Fibroblast of mammary gland (primary cell): ENCODE measurements at regions not wholly inside any gene's neighbourhood (a gene's known extent, or its start where the extent isn't known, plus 50 kb on each side); places are given as distances from the start of the nearest gene placed in this dataset.

Experiments used
- DNase-seq: peaks from one replicate; pipeline ENCODE4 v3.0.0-alpha.2; 2010; ENCODE audit warnings: low read depth
- H3K4me3 ChIP-seq: 2 replicates; pipeline ENCODE4 v1.5.1; 2011; ENCODE audit warnings: low read depth, mild to moderate bottlenecking, low read length, moderate library complexity; ENCODE audit not compliant: control insufficient read depth
- TF ChIP-seq, protein P1 (sequence below): conservative IDR thresholded peaks from 2 replicates; pipeline ENCODE4 v1.5.1; 2011; ENCODE audit warnings: low read depth, low read length, inconsistent platforms; ENCODE audit not compliant: control insufficient read depth, insufficient read depth

DNA sequence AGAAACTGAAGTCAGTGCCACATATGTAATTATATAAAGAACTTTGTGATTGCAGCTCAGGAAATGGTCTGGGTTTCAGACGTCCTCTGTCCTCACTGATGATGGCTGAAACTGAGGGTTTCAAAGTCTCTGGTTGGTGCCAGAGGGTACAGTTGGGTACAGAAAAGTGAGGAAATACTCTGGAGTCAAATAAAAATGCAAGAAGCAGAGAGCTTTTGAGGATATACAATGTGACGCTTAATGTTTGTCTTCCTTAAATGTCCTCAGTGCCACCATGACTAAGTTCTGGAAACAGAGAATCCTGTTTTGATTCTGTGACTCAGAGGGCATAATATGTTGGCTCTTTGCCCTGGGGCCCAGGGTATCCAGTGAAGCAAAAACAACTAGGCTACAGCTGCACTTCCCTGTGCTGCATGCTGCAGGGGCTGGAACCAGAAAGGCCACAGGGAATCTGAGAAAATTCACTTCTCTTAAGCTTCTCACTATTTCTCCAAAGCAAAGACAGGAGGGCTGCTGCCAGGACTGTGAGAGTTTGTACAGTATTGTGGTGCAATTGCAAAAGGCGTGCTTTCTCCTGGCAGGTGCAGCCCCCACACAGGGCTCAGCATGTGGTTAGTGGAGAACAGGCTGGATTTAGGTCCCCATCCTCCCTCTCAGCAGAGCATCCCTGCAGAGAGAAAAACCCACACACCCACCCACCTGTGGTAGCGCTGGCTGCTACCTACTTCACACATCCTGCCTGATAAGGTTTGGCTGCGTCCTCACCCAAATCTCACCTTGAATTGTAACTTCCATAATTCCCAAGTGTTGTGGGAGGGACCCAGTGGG, 169.5 kb upstream of the SVIL start:
- TF ChIP-seq, protein P1, sequence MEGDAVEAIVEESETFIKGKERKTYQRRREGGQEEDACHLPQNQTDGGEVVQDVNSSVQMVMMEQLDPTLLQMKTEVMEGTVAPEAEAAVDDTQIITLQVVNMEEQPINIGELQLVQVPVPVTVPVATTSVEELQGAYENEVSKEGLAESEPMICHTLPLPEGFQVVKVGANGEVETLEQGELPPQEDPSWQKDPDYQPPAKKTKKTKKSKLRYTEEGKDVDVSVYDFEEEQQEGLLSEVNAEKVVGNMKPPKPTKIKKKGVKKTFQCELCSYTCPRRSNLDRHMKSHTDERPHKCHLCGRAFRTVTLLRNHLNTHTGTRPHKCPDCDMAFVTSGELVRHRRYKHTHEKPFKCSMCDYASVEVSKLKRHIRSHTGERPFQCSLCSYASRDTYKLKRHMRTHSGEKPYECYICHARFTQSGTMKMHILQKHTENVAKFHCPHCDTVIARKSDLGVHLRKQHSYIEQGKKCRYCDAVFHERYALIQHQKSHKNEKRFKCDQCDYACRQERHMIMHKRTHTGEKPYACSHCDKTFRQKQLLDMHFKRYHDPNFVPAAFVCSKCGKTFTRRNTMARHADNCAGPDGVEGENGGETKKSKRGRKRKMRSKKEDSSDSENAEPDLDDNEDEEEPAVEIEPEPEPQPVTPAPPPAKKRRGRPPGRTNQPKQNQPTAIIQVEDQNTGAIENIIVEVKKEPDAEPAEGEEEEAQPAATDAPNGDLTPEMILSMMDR, result no peak
- H3K4me3 ChIP-seq, result no peak overlapping the region
- DNase-seq, result peak; percentile 94

DNA sequence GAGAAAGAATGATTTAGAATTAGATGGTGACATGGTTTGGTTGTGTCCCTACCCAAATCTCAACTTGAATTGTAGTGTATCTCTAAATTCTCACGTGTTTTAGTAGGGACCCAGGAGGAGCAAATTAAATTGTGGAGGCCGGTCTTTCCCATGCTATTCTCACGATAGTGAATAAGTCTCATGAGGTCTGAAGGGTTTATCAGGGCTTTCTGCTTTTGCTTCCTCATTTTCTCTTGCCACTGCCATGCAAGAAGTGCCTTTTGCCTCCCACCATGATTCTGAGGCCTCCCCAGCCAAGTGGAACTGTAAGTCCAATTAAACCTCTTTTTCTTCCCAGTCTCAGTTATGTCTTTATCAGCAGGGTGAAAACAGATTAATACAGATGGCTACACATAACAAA, 167.4 kb upstream of the SVIL start:
- TF ChIP-seq, protein P1, result no peak
- DNase-seq, result no peak
- no peak overlapping the region for H3K4me3 ChIP-seq

DNA sequence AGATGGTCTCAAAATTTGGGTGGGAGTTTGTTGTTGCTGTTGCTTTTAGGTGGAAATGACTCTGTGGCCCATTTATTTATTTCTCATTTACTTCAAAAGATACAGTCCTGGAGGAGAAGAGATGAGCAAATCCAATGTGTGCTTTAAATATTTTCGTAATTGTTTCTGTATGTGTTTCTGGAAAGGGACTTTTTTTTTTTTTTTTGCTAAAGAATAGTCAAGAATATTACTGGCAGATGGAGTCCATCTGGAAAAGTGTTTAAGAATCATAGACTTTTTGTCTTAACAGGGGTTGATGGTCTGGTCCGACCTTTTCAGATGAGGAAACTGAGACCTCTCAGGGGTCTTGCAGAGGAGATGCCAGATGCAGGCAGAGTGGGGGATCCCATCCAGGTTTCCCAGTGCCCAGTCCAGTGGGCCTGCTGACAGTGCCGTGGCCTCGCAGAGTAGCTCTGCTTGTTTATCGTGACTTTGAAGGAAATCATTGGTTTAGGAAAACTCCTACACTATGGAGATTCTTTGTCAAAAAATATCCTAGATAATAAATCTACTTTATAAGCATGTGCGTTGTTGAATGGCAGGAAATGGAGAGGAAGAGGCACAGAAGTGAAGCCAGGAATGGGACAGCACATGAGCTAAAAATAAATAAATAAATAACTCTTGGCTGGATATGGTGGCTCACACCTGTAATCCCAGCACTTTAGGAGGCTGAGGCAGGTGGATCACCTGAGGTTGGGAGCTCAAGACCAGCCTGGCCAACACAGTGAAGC, 164.3 kb upstream of the SVIL start:
- TF ChIP-seq, protein P1, result no peak
- DNase-seq, result peak; percentile 32
- no peak overlapping the region for H3K4me3 ChIP-seq

DNA sequence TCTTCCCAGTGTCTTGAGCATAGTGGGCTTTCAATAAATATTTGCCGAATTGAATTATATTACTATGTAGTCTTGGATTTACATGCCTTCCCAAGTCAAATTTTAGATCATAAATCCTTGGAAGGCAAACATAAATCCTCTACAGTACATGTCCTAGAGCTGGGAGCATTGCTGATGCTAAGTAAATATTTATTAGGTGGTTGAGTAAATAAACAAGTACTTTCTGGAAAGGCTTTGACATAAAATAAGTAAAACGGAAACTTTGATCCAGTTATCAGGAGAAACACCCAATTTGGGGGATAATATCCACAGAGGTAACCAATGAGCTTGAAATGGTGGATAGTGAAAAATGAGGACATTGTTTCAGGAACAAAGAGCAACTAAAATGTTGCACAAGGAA, 162.8 kb upstream of the SVIL start:
- no peak for DNase-seq
- TF ChIP-seq, protein P1, result no peak
- H3K4me3 ChIP-seq, result no peak overlapping the region

DNA sequence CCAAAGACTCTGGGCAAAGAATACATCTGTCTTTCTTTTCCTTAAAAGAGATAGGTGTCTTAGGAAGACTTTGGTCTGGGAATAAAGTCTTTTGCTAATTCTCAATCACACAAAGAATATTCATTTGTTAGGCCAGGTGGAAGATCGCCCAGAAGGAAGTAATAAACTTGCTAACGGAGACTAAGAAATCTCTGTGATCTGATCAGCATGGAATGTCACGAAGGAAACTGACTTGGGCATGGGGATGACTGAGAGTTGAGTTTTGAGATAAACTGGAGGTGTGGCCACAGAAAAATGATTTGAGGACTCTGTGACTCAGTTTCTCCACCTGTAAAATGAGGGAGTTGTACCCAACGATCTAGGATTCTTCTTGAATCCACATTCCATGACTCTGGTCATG, 161.1 kb upstream of the SVIL start:
- DNase-seq, result peak; percentile 45
- no peak overlapping the region for H3K4me3 ChIP-seq
- TF ChIP-seq, protein P1, result no peak

DNA sequence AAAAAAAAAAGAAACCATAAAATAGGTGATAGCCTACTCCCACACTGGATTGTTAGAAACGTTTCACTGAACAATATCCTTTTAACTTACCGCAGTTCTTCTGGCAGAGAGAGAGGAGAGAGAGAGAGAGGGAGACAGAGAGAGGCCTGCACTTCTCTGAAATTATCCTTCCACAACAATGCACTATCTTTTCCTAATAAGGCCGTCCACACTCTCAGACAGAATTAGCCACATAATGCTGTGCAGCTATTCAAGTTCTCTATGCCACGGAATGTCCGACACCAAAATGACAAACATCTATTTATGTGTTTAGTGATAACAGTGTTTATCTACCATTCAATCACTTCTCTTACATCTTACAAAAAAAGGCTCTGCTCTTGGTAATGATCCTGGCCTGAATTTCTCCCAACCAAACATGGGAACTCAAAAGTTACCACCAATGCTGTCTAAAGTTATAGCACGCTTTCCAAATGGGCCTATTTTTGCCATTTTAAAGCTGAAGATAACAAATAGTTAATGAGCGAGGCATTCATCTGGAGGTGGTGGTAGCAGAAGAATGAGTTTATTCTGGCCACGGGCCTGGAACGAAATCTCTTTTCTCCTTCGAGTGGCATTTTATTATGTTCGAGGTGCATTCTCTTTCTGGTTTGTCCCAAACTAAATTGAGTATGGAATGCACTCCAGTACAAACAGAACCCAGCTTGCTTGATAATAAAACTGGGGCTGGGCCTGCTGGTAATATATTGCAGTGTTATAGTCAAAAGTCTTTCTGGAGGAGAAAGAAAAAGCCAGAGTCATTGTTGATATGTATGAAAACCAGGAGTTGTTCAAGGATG, 160.2 kb upstream of the SVIL start:
- DNase-seq, result no peak
- H3K4me3 ChIP-seq, result no peak overlapping the region
- TF ChIP-seq, protein P1, result no peak
